ENCODE measurements at regions not wholly inside any gene's neighbourhood (a gene's known extent, or its start where the extent isn't known, plus 50 kb on each side); places are given as distances from the start of the nearest gene placed in this dataset.

DNA sequence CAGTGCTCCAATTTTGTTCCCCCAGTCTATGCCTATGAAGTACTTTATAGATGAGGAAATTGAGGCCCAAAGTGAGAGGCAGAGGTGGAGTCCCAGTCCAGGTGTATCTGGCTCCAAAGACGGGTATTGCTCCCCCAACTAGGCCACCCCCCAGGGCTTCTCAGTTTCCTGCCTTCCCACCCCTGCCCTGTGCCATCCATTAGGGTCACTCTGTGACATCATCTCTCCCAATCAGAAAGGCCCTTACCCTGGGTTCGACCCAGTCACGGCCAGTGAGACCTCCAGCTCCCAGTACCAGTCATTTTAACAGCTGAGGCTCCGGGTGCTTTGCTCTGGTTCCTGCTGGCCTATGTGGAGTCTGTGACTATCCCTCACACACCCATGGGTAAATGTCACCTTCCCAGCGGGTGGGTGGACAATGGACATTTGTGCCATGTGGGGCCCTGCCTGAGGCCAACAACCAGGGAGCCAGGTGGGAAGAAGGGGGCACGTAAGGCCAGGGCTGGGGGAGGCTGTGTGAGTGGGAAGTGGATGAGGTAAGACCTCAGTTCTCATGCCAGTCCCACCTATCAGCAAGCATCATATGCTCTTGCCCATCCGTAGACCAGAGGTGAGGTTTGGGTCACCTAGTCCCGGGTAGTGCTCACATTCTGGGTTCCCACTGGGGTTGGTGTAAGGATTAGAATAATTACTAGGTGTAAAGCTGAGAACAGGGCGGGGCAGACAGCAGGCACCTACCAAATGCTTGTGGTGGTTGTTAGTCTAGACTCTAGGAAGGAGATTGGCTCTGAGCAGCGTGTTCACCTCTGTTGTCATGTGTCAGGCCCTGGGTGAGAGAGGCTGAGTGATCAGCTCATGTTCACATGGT lies 685.9 kb downstream of the MATN1 start:
- no peaks in the 10 kb centered on the region for H3K36me3 ChIP-seq (ENCODE audit: insufficient read depth, low read length)
- H3K27me3 Mint-ChIP-seq (ENCODE audit: low read depth, unreplicated experiment): peaks cover 13% of the 10 kb centered on the region
- FAIRE-seq: no peak
- no peaks in the 10 kb centered on the region for H3K4me1 Mint-ChIP-seq (ENCODE audit: low read depth, unreplicated experiment)
- no peak overlapping the region for H3K27ac ChIP-seq (ENCODE audit: low read depth, low read length)
- no peaks in the 10 kb centered on the region for H4K20me1 ChIP-seq (ENCODE audit: insufficient read depth, low read length)
- H3K9ac ChIP-seq (ENCODE audit: low read length): no peak overlapping the region
- TF ChIP-seq EZH2 (IDR thresholded peaks at IDR 0.05; ENCODE audit: insufficient read depth, low read length): no peak
- TF ChIP-seq, protein P1, sequence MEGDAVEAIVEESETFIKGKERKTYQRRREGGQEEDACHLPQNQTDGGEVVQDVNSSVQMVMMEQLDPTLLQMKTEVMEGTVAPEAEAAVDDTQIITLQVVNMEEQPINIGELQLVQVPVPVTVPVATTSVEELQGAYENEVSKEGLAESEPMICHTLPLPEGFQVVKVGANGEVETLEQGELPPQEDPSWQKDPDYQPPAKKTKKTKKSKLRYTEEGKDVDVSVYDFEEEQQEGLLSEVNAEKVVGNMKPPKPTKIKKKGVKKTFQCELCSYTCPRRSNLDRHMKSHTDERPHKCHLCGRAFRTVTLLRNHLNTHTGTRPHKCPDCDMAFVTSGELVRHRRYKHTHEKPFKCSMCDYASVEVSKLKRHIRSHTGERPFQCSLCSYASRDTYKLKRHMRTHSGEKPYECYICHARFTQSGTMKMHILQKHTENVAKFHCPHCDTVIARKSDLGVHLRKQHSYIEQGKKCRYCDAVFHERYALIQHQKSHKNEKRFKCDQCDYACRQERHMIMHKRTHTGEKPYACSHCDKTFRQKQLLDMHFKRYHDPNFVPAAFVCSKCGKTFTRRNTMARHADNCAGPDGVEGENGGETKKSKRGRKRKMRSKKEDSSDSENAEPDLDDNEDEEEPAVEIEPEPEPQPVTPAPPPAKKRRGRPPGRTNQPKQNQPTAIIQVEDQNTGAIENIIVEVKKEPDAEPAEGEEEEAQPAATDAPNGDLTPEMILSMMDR (IDR thresholded peaks at IDR 0.05; ENCODE audit: insufficient read depth, low read depth, low read length): no peak
- no peak overlapping the region for H3K27ac Mint-ChIP-seq (ENCODE audit: unreplicated experiment)
- peaks cover 3% of the 10 kb centered on the region for H3K4me1 ChIP-seq (ENCODE audit: insufficient read depth, low read length)
- no peak overlapping the region for H2AFZ ChIP-seq (ENCODE audit: low read depth, low read length)
- peaks cover 13% of the 10 kb centered on the region for H3K9me3 Mint-ChIP-seq (ENCODE audit: unreplicated experiment)
- no peak overlapping the region for H3K4me3 ChIP-seq (ENCODE audit: insufficient read depth, low read depth, low read length)
- no peaks in the 10 kb centered on the region for H3K9me3 ChIP-seq (ENCODE audit: insufficient read depth, low read depth, low read length)
- no peaks in the 10 kb centered on the region for H3K36me3 Mint-ChIP-seq (ENCODE audit: low read depth, unreplicated experiment)
- H3K79me2 ChIP-seq (ENCODE audit: insufficient read depth, low read length): no peaks in the 10 kb centered on the region
- no peak overlapping the region for H3K4me2 ChIP-seq (ENCODE audit: low read length)
- DNase-seq (ENCODE audit: low read depth): no peak
- H3K4me3 Mint-ChIP-seq (ENCODE audit: unreplicated experiment): no peak overlapping the region
- H3K27me3 ChIP-seq (ENCODE audit: insufficient read depth, low read length): no peaks in the 10 kb centered on the region

DNA sequence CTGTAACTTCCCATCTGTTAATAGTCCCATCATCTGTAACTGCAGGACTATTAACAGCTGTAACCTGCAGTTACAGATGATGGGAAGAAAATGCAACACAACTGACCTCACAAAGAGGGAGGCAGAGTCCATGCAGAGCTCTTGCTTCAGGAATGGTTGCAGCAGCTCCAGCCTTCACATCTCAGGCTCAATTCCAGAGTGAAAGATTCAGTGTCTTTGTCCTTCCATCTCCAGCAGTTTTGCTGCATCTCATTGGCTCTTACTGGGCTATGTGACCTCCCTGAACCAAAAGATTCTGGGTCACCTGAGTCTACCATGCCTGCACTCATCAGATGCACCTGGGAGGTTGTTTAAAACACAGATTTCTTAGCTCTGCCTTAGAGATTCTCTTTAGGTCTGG lies 686.7 kb downstream of the MATN1 start:
- Histone ChIP-seq H3K36me3 (ENCODE audit: insufficient read depth, low read length) (no peaks in the 10 kb centered on the region), H3K4me3 (ENCODE audit: insufficient read depth, low read depth, low read length) (no peak overlapping the region), H3K27ac (ENCODE audit: low read depth, low read length) (no peak overlapping the region), H4K20me1 (ENCODE audit: insufficient read depth, low read length) (no peaks in the 10 kb centered on the region), H3K9ac (ENCODE audit: low read length) (no peak overlapping the region), H3K27me3 (ENCODE audit: insufficient read depth, low read length) (no peaks in the 10 kb centered on the region), H3K79me2 (ENCODE audit: insufficient read depth, low read length) (no peaks in the 10 kb centered on the region), H3K4me2 (ENCODE audit: low read length) (no peak overlapping the region), H3K4me1 (ENCODE audit: insufficient read depth, low read length) (peaks cover 3% of the 10 kb centered on the region), H2AFZ (ENCODE audit: low read depth, low read length) (no peak overlapping the region), H3K9me3 (ENCODE audit: insufficient read depth, low read depth, low read length) (peaks cover 4% of the 10 kb centered on the region)
- Mint-ChIP-seq H3K27me3 (ENCODE audit: low read depth, unreplicated experiment) (peaks cover 13% of the 10 kb centered on the region), H3K36me3 (ENCODE audit: low read depth, unreplicated experiment) (no peaks in the 10 kb centered on the region), H3K9me3 (ENCODE audit: unreplicated experiment) (peaks cover 16% of the 10 kb centered on the region), H3K27ac (ENCODE audit: unreplicated experiment) (no peak overlapping the region), H3K4me1 (ENCODE audit: low read depth, unreplicated experiment) (no peaks in the 10 kb centered on the region), H3K4me3 (ENCODE audit: unreplicated experiment) (no peak overlapping the region)
- no peak for TF ChIP-seq EZH2 (IDR thresholded peaks at IDR 0.05; ENCODE audit: insufficient read depth, low read length)
- TF ChIP-seq, protein P1 (IDR thresholded peaks at IDR 0.05; ENCODE audit: insufficient read depth, low read depth, low read length): no peak
- no peak for DNase-seq (ENCODE audit: low read depth)
- no peak for FAIRE-seq

DNA sequence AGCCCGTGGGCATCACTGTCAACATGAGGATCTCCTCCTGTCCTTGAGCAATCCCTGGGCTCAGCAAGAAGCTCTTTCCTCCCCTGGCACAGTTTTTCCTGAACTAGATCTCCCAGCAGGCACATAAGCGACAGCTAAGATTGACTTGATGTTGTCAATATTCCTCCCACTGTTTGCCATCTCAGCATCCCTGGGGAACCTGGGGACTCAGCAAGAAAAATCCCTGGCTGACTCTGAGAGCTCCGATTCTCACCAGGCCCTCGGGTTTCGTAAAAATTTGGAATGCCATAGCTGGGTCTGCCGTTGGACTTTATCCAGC lies 687.2 kb downstream of the MATN1 start:
- Histone ChIP-seq H2AFZ (ENCODE audit: low read depth, low read length) (no peak overlapping the region), H3K27ac (ENCODE audit: low read depth, low read length) (no peak overlapping the region), H3K4me2 (ENCODE audit: low read length) (no peak overlapping the region), H3K4me1 (ENCODE audit: insufficient read depth, low read length) (peaks cover 3% of the 10 kb centered on the region), H4K20me1 (ENCODE audit: insufficient read depth, low read length) (no peaks in the 10 kb centered on the region), H3K9ac (ENCODE audit: low read length) (no peak overlapping the region), H3K9me3 (ENCODE audit: insufficient read depth, low read depth, low read length) (peaks cover 4% of the 10 kb centered on the region), H3K79me2 (ENCODE audit: insufficient read depth, low read length) (no peaks in the 10 kb centered on the region), H3K27me3 (ENCODE audit: insufficient read depth, low read length) (no peaks in the 10 kb centered on the region), H3K36me3 (ENCODE audit: insufficient read depth, low read length) (no peaks in the 10 kb centered on the region), H3K4me3 (ENCODE audit: insufficient read depth, low read depth, low read length) (no peak overlapping the region)
- no peaks in the 10 kb centered on the region for H3K4me1 Mint-ChIP-seq (ENCODE audit: low read depth, unreplicated experiment)
- FAIRE-seq (no peak), DNase-seq (ENCODE audit: low read depth) (no peak)
- no peak overlapping the region for H3K27ac Mint-ChIP-seq (ENCODE audit: unreplicated experiment)
- no peaks in the 10 kb centered on the region for H3K36me3 Mint-ChIP-seq (ENCODE audit: low read depth, unreplicated experiment)
- no peak for TF ChIP-seq EZH2 (IDR thresholded peaks at IDR 0.05; ENCODE audit: insufficient read depth, low read length)
- TF ChIP-seq, protein P1 (IDR thresholded peaks at IDR 0.05; ENCODE audit: insufficient read depth, low read depth, low read length): no peak
- H3K27me3 Mint-ChIP-seq (ENCODE audit: low read depth, unreplicated experiment): peaks cover 13% of the 10 kb centered on the region
- H3K4me3 Mint-ChIP-seq (ENCODE audit: unreplicated experiment): no peak overlapping the region
- peaks cover 12% of the 10 kb centered on the region for H3K9me3 Mint-ChIP-seq (ENCODE audit: unreplicated experiment)
